GM12878 (cell line): ENCODE measurements at regions not wholly inside any gene's neighbourhood (a gene's known extent, or its start where the extent isn't known, plus 50 kb on each side); places are given as distances from the start of the nearest gene placed in this dataset.

Experiments
- ATAC-seq: fragments of 200-7000 bp; cut with Tn5 transposase; 3 replicates; pipeline ENCODE4 v1.9.1; 2020; ENCODE audit warnings: mild to moderate bottlenecking, moderate library complexity
- BruUV-seq: library from RNA; stranded (reverse); fragments of 400-500 nt; replicated peaks from 2 replicates; lab custom pipeline; 2021; lab: Mats Ljungman, UMichigan
- CTCF ChIA-PET: fragments of 300-600 bp; sonication (Branson Sonifier 250); formaldehyde crosslinking; extraction: SDS; loops from one replicate; lab custom pipeline; 2021; ENCODE audit warnings: inconsistent platforms; lab: Yijun Ruan, JAX
- POLR2A ChIA-PET: fragments of 350-600 bp; formaldehyde crosslinking; extraction: SDS; loops from one replicate; lab custom pipeline; 2021; ENCODE audit warnings: inconsistent platforms; lab: Charles Lee
- RAD21 ChIA-PET: fragments of 300-600 bp; sonication (Branson Sonifier 250); formaldehyde crosslinking; loops from one replicate; lab custom pipeline; 2023; ENCODE audit warnings: antibody characterized with exemption; ENCODE audit not compliant: unreplicated experiment; lab: Charles Lee
- SMC1A ChIA-PET: fragments of 300-600 bp; sonication (Branson Sonifier 250); formaldehyde crosslinking; loops from one replicate; lab custom pipeline; 2023; ENCODE audit not compliant: unreplicated experiment, uncharacterized antibody; lab: Charles Lee
- DNase-seq: peaks from one replicate; pipeline ENCODE4 v3.0.0-alpha.2; 2011; ENCODE audit warnings: low read depth, low spot score
- FAIRE-seq: peaks from 3 replicates; lab custom pipeline; 2011; peaks lifted over from hg19 to GRCh38; lab: Jason Lieb, UNC
- H2AFZ ChIP-seq: 2 replicates; pipeline ENCODE4 v1.6.0; 2011; ENCODE audit warnings: low read depth, low read length, control low read depth; ENCODE audit not compliant: control insufficient read depth
- H3K27ac ChIP-seq: 2 replicates; pipeline ENCODE4 v1.5.1; 2011; ENCODE audit warnings: control low read depth; ENCODE audit not compliant: control insufficient read depth, insufficient read depth
- H3K27me3 ChIP-seq, 2 experiments: replicated peaks in 1 of 2; 2 replicates each; pipeline versions ENCODE4 v1.6.0 to v1.6.1; 2011; ENCODE audit warnings: low read length in 1 of 2; ENCODE audit not compliant: control insufficient read depth in 2 of 2, insufficient read depth in 2 of 2
- H3K36me3 ChIP-seq, 2 experiments: 2 replicates each; pipeline ENCODE4 v1.5.1; 2011; ENCODE audit warnings: low read length in 1 of 2; ENCODE audit not compliant: control insufficient read depth in 2 of 2, insufficient read depth in 2 of 2
- H3K4me1 ChIP-seq: 2 replicates; pipeline ENCODE4 v1.6.1; 2011; ENCODE audit warnings: mild to moderate bottlenecking, low read length, moderate library complexity, mixed read lengths; ENCODE audit not compliant: control insufficient read depth, insufficient read depth
- H3K4me2 ChIP-seq: 2 replicates; pipeline ENCODE4 v1.6.0; 2011; ENCODE audit warnings: control low read depth; ENCODE audit not compliant: control insufficient read depth, insufficient read depth
- H3K4me3 ChIP-seq: fragments of 200-600 bp; sonication (generic); 2 replicates; pipeline ENCODE4 v1.5.1; 2016
- H3K79me2 ChIP-seq: 2 replicates; pipeline ENCODE4 v1.6.0; 2011; ENCODE audit warnings: low read length; ENCODE audit not compliant: control insufficient read depth, insufficient read depth
- H3K9ac ChIP-seq: 2 replicates; pipeline ENCODE4 v1.8.0; 2011; ENCODE audit warnings: low read length, control low read depth, mixed read lengths; ENCODE audit not compliant: control insufficient read depth, insufficient read depth
- H3K9me3 ChIP-seq: replicated peaks from 3 replicates; pipeline ENCODE4 v1.5.1; 2011; ENCODE audit warnings: mild to moderate bottlenecking, low read length; ENCODE audit not compliant: control insufficient read depth, insufficient read depth
- H4K20me1 ChIP-seq: 2 replicates; pipeline ENCODE4 v1.6.0; 2011; ENCODE audit not compliant: control insufficient read depth, insufficient read depth
- ASH2L ChIP-seq: fragments of 300-600, 200-600 bp; sonication (generic); IDR thresholded peaks from 2 replicates; pipeline ENCODE4 v1.6.1; 2017; ENCODE audit warnings: low read depth, mild to moderate bottlenecking, borderline replicate concordance
- CREM ChIP-seq: IDR thresholded peaks from 2 replicates; pipeline ENCODE4 v1.6.1; 2014; ENCODE audit warnings: antibody characterized with exemption, low read depth
- EGR1 ChIP-seq, 2 experiments: IDR thresholded peaks; 1 replicate in 1 of 2; 2 replicates in 1 of 2; pipeline ENCODE4 v1.6.1; 2011 to 2012; ENCODE audit warnings: low read depth in 2 of 2, low read length in 2 of 2, borderline replicate concordance in 1 of 2, mild to moderate bottlenecking in 1 of 2, moderate library complexity in 1 of 2
- FOXK2 ChIP-seq: fragments of 450-650 bp; IDR thresholded peaks from 2 replicates; pipeline ENCODE4 v1.6.1; 2017; ENCODE audit warnings: mild to moderate bottlenecking, moderate library complexity
- IRF4 ChIP-seq: IDR thresholded peaks from 2 replicates; pipeline ENCODE4 v1.6.1; 2011; ENCODE audit warnings: low read depth, low read length
- MEF2A ChIP-seq: IDR thresholded peaks from 2 replicates; pipeline ENCODE4 v1.6.1; 2011; ENCODE audit warnings: low read depth, mild to moderate bottlenecking, low read length, moderate library complexity; ENCODE audit not compliant: insufficient read depth
- MTA3 ChIP-seq: IDR thresholded peaks from 2 replicates; pipeline ENCODE4 v1.6.1; 2012; ENCODE audit warnings: low read length, inconsistent platforms, borderline replicate concordance
- NFIC ChIP-seq: IDR thresholded peaks from 2 replicates; pipeline ENCODE4 v1.6.1; 2012; ENCODE audit warnings: low read depth, mild to moderate bottlenecking, inconsistent platforms, low read length, moderate library complexity
- RB1 ChIP-seq: fragments of 450-650 bp; formaldehyde crosslinking; IDR thresholded peaks from 2 replicates; pipeline ENCODE4 v1.6.1; 2017; ENCODE audit warnings: mild to moderate bottlenecking, borderline replicate concordance
- RUNX3 ChIP-seq: IDR thresholded peaks from 2 replicates; pipeline ENCODE4 v1.6.1; 2012; ENCODE audit warnings: low read length, inconsistent platforms
- SP1 ChIP-seq: IDR thresholded peaks from one replicate; pipeline ENCODE4 v1.6.1; 2011; ENCODE audit warnings: low read depth, low read length
- STAT1 ChIP-seq: fragments of 450-650 bp; conservative IDR thresholded peaks from 2 replicates; pipeline ENCODE4 v1.6.1; 2014; ENCODE audit warnings: antibody characterized with exemption, mild to moderate bottlenecking
- TBL1XR1 ChIP-seq: IDR thresholded peaks from 2 replicates; pipeline ENCODE4 v1.6.1; 2012; ENCODE audit warnings: low read depth, low read length, improper control_type of control experiment
- WRNIP1 ChIP-seq: IDR thresholded peaks from 2 replicates; pipeline ENCODE4 v1.6.1; 2011; ENCODE audit warnings: low read depth, low read length, improper control_type of control experiment, borderline replicate concordance
- ZNF207 ChIP-seq: fragments of 450-650 bp; IDR thresholded peaks from 2 replicates; pipeline ENCODE4 v1.6.1; 2014; ENCODE audit warnings: antibody characterized with exemption, mild to moderate bottlenecking, borderline replicate concordance
- WGBS: methylation state at CpG from one replicate; pipeline ENCODE4 v1.1.6; 2016; ENCODE audit warnings: low lambda C conversion rate; ENCODE audit not compliant: insufficient replicate concordance, insufficient coverage; ENCODE audit errors: missing lambda C conversion rate; 5-methylcytosine and 5-hydroxymethylcytosine counted together
- in situ Hi-C: fragments of 300-500 bp; cut with MboI; formaldehyde crosslinking; loops from 9 replicates; pipeline ENCODE4 v1.14.3; 2018; ENCODE audit warnings: mixed read lengths
- intact Hi-C: fragments of 100-400 bp; cut with micrococcal nuclease; formaldehyde crosslinking; loops from one replicate; pipeline ENCODE4 v1.14.2; 2022; ENCODE audit not compliant: unreplicated experiment
- TF ChIP-seq, protein P1 (sequence below): fragments of 450-650 bp; IDR thresholded peaks from 2 replicates; pipeline ENCODE4 v1.6.1; 2017; ENCODE audit warnings: mild to moderate bottlenecking, moderate library complexity
- TF ChIP-seq, protein P2 (sequence below): fragments of 450-650 bp; IDR thresholded peaks from 2 replicates; pipeline ENCODE4 v1.6.1; 2017; ENCODE audit warnings: borderline replicate concordance
- TF ChIP-seq, protein P3 (sequence below): fragments of 450-650 bp; IDR thresholded peaks from 2 replicates; pipeline ENCODE4 v1.6.1; 2017; ENCODE audit warnings: mild to moderate bottlenecking

DNA sequence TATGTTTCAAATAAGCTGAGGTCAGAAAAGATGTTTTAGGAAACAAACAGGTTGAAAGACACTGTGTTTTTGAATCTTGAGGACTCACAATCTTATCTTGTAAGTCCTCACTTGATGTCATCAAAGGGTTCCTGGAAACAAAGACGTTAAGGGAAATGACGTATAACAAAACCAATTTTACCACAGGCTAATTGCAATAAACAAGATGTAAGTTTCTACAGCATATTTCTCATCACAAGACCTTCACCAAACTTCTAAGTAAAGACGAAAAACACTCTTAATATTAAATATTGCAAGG is 433.5 kb upstream of the FAT3 start:
- Histone ChIP-seq H3K36me3 (no peaks in the 10 kb centered on the region), H2AFZ (no peak overlapping the region), H3K9ac (no peak overlapping the region), H3K27me3 (no peaks in the 10 kb centered on the region), H3K79me2 (no peaks in the 10 kb centered on the region), H3K4me1 (no peaks in the 10 kb centered on the region), H3K9me3 (no peaks in the 10 kb centered on the region), H3K4me2 (no peak overlapping the region), H3K4me3 (no peak overlapping the region), H4K20me1 (no peaks in the 10 kb centered on the region), H3K27ac (no peak overlapping the region)
- BruUV-seq = no TSS peak
- ATAC-seq = no peak
- ChIA-PET CTCF (interaction anchor here (0.6 kb wide), 1 partner anchor 289 kb away, joined by 3 read pairs; no protein-coding TSS in a partner anchor), SMC1A (no interaction called here), POLR2A (no interaction called here), RAD21 (no interaction called here)
- in situ Hi-C loops (no loop called here), intact Hi-C loops (no loop called here)
- no peak for FAIRE-seq
- whole genome bisulfite sequencing = 30% methylated on average over 3 of the region's 3 CpGs
- TF ChIP-seq ZNF207 (no peak), RB1 (no peak), TBL1XR1 (no peak), WRNIP1 (no peak), IRF4 (no peak), MEF2A (no peak), CREM (no peak), SP1 (no peak), RUNX3 (no peak), ASH2L (no peak), NFIC (no peak), MTA3 (no peak), STAT1 (no peak), EGR1 (IDR thresholded peaks at IDR 0.05; ENCODE audit: borderline replicate concordance in 1 of 2, low read depth in 2 of 2, low read length in 2 of 2) (no peak), FOXK2 (no peak)
- TF ChIP-seq, protein P1, sequence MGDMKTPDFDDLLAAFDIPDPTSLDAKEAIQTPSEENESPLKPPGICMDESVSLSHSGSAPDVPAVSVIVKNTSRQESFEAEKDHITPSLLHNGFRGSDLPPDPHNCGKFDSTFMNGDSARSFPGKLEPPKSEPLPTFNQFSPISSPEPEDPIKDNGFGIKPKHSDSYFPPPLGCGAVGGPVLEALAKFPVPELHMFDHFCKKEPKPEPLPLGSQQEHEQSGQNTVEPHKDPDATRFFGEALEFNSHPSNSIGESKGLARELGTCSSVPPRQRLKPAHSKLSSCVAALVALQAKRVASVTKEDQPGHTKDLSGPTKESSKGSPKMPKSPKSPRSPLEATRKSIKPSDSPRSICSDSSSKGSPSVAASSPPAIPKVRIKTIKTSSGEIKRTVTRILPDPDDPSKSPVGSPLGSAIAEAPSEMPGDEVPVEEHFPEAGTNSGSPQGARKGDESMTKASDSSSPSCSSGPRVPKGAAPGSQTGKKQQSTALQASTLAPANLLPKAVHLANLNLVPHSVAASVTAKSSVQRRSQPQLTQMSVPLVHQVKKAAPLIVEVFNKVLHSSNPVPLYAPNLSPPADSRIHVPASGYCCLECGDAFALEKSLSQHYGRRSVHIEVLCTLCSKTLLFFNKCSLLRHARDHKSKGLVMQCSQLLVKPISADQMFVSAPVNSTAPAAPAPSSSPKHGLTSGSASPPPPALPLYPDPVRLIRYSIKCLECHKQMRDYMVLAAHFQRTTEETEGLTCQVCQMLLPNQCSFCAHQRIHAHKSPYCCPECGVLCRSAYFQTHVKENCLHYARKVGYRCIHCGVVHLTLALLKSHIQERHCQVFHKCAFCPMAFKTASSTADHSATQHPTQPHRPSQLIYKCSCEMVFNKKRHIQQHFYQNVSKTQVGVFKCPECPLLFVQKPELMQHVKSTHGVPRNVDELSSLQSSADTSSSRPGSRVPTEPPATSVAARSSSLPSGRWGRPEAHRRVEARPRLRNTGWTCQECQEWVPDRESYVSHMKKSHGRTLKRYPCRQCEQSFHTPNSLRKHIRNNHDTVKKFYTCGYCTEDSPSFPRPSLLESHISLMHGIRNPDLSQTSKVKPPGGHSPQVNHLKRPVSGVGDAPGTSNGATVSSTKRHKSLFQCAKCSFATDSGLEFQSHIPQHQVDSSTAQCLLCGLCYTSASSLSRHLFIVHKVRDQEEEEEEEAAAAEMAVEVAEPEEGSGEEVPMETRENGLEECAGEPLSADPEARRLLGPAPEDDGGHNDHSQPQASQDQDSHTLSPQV = no peak
- TF ChIP-seq, protein P2, sequence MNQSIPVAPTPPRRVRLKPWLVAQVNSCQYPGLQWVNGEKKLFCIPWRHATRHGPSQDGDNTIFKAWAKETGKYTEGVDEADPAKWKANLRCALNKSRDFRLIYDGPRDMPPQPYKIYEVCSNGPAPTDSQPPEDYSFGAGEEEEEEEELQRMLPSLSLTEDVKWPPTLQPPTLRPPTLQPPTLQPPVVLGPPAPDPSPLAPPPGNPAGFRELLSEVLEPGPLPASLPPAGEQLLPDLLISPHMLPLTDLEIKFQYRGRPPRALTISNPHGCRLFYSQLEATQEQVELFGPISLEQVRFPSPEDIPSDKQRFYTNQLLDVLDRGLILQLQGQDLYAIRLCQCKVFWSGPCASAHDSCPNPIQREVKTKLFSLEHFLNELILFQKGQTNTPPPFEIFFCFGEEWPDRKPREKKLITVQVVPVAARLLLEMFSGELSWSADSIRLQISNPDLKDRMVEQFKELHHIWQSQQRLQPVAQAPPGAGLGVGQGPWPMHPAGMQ = no peak
- TF ChIP-seq, protein P3, sequence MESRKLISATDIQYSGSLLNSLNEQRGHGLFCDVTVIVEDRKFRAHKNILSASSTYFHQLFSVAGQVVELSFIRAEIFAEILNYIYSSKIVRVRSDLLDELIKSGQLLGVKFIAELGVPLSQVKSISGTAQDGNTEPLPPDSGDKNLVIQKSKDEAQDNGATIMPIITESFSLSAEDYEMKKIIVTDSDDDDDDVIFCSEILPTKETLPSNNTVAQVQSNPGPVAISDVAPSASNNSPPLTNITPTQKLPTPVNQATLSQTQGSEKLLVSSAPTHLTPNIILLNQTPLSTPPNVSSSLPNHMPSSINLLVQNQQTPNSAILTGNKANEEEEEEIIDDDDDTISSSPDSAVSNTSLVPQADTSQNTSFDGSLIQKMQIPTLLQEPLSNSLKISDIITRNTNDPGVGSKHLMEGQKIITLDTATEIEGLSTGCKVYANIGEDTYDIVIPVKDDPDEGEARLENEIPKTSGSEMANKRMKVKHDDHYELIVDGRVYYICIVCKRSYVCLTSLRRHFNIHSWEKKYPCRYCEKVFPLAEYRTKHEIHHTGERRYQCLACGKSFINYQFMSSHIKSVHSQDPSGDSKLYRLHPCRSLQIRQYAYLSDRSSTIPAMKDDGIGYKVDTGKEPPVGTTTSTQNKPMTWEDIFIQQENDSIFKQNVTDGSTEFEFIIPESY = no peak
- no peak for DNase-seq
